ENCODE measurements at regions not wholly inside any gene's neighbourhood (a gene's known extent, or its start where the extent isn't known, plus 50 kb on each side); places are given as distances from the start of the nearest gene placed in this dataset.

GRCh38 chr11:92707173-92707619, 262.3 kb upstream of the MTNR1B start:
- no peak for TF ChIP-seq CTCF (IDR thresholded peaks at IDR 0.05)
- no peak for TF ChIP-seq POLR2A (IDR thresholded peaks at IDR 0.05)

Data from esophagus squamous epithelium (tissue), 4 donors.